MM.1S (cell line): ENCODE measurements at regions not wholly inside any gene's neighbourhood (a gene's known extent, or its start where the extent isn't known, plus 50 kb on each side); places are given as distances from the start of the nearest gene placed in this dataset.

Experiments
- DNase-seq: peaks from one replicate; pipeline ENCODE4 v3.0.0-alpha.2; 2015
- H2AFZ ChIP-seq: fragments of 300-600 bp; sonication (generic); 2 replicates; pipeline ENCODE4 v1.6.0; 2016; ENCODE audit warnings: antibody characterized with exemption, low read length
- H3F3A ChIP-seq: fragments of 300-600 bp; sonication (generic); 2 replicates; pipeline ENCODE4 v1.6.1; 2016; ENCODE audit warnings: mild to moderate bottlenecking, antibody characterized with exemption, low read length, moderate library complexity, mixed read lengths; ENCODE audit not compliant: insufficient read depth
- H3K27ac ChIP-seq: fragments of 300-600 bp; sonication (generic); 2 replicates; pipeline ENCODE4 v1.5.1; 2016; ENCODE audit warnings: mild to moderate bottlenecking, low read length
- H3K27me3 ChIP-seq: fragments of 300-600 bp; sonication (generic); replicated peaks from 2 replicates; pipeline ENCODE4 v1.6.0; 2016; ENCODE audit warnings: low read length; ENCODE audit not compliant: insufficient read depth
- H3K36me3 ChIP-seq: fragments of 300-600 bp; sonication (generic); replicated peaks from 2 replicates; pipeline ENCODE4 v1.6.1; 2016; ENCODE audit warnings: mild to moderate bottlenecking, low read length, mixed read lengths; ENCODE audit not compliant: insufficient read depth
- H3K4me1 ChIP-seq: fragments of 300-600 bp; sonication (generic); 2 replicates; pipeline ENCODE4 v1.6.1; 2016; ENCODE audit warnings: low read length, mixed read lengths
- H3K4me2 ChIP-seq: fragments of 300-600 bp; sonication (generic); 2 replicates; pipeline ENCODE4 v1.6.0; 2016; ENCODE audit warnings: low read depth, low read length
- H3K4me3 ChIP-seq: fragments of 300-600 bp; sonication (generic); 2 replicates; pipeline ENCODE4 v1.5.1; 2016; ENCODE audit warnings: low read length, mixed read lengths
- H3K79me2 ChIP-seq: fragments of 300-600 bp; sonication (generic); 2 replicates; pipeline ENCODE4 v1.6.1; 2016; ENCODE audit warnings: mixed run types, low read length, mixed read lengths
- H3K9ac ChIP-seq: fragments of 300-600 bp; sonication (generic); 2 replicates; pipeline ENCODE4 v1.6.1; 2016; ENCODE audit warnings: low read length, mixed read lengths
- H3K9me2 ChIP-seq: fragments of 300-600 bp; sonication (generic); replicated peaks from 2 replicates; pipeline ENCODE4 v1.6.1; 2016; ENCODE audit warnings: mild to moderate bottlenecking, low read length, mixed read lengths; ENCODE audit not compliant: insufficient read depth
- H3K9me3 ChIP-seq: fragments of 300-600 bp; sonication (generic); replicated peaks from 2 replicates; pipeline ENCODE4 v1.6.1; 2016; ENCODE audit warnings: mild to moderate bottlenecking, low read length, mixed read lengths; ENCODE audit not compliant: insufficient read depth
- H4K20me1 ChIP-seq: fragments of 300-600 bp; sonication (generic); 2 replicates; pipeline ENCODE4 v1.6.1; 2016; ENCODE audit warnings: mild to moderate bottlenecking, low read length, moderate library complexity, mixed read lengths; ENCODE audit not compliant: insufficient read depth
- EZH2 ChIP-seq: fragments of 300-600 bp; sonication (generic); optimal IDR thresholded peaks from 2 replicates; pipeline ENCODE3; 2017; ENCODE audit warnings: low read depth, mild to moderate bottlenecking, antibody characterized with exemption, low read length, mixed read lengths
- EZH2phosphoT487 ChIP-seq: fragments of 300-600 bp; sonication (generic); IDR thresholded peaks from 2 replicates; pipeline ENCODE4 v1.6.1; 2018; ENCODE audit warnings: antibody characterized with exemption, low read length
- TF ChIP-seq, protein P1 (sequence below): fragments of 300-600 bp; sonication (generic); IDR thresholded peaks from 2 replicates; pipeline ENCODE4 v1.5.1; 2016; ENCODE audit warnings: antibody characterized with exemption, low read length, mixed read lengths

DNA sequence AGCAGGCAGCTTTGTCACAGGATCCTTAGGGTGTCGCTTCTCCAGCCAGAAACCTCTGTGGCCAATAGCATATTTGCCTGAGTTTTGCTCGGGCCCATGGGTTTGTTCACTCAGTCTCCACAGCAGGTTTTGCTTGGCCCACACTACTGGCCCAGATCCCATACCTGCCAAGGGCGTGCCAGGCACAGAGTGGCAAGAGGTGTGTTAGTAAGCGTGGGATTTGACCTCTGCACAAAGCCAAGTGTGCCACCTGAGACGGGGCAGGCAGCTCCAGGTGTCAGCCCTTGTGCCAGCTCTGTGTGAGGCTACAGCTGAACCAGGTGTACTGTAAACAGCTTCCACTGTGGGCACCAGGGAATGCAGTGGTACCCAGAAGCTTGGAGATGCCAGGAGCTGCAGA lies 2003.0 kb downstream of the C4orf33 start:
- Histone ChIP-seq H3K4me3 (no peak overlapping the region), H3K27me3 (no peaks in the 10 kb centered on the region), H4K20me1 (no peaks in the 10 kb centered on the region), H3K79me2 (no peaks in the 10 kb centered on the region), H2AFZ (no peak overlapping the region), H3K27ac (no peak overlapping the region), H3K4me1 (no peaks in the 10 kb centered on the region), H3K36me3 (no peaks in the 10 kb centered on the region), H3K9me3 (no peaks in the 10 kb centered on the region), H3K9ac (no peak overlapping the region), H3K4me2 (no peak overlapping the region), H3K9me2 (no peaks in the 10 kb centered on the region), H3F3A (no peaks in the 10 kb centered on the region)
- DNase-seq: no peak
- TF ChIP-seq, protein P1, sequence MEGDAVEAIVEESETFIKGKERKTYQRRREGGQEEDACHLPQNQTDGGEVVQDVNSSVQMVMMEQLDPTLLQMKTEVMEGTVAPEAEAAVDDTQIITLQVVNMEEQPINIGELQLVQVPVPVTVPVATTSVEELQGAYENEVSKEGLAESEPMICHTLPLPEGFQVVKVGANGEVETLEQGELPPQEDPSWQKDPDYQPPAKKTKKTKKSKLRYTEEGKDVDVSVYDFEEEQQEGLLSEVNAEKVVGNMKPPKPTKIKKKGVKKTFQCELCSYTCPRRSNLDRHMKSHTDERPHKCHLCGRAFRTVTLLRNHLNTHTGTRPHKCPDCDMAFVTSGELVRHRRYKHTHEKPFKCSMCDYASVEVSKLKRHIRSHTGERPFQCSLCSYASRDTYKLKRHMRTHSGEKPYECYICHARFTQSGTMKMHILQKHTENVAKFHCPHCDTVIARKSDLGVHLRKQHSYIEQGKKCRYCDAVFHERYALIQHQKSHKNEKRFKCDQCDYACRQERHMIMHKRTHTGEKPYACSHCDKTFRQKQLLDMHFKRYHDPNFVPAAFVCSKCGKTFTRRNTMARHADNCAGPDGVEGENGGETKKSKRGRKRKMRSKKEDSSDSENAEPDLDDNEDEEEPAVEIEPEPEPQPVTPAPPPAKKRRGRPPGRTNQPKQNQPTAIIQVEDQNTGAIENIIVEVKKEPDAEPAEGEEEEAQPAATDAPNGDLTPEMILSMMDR: no peak
- no peak for TF ChIP-seq EZH2phosphoT487
- TF ChIP-seq EZH2: no peak

DNA sequence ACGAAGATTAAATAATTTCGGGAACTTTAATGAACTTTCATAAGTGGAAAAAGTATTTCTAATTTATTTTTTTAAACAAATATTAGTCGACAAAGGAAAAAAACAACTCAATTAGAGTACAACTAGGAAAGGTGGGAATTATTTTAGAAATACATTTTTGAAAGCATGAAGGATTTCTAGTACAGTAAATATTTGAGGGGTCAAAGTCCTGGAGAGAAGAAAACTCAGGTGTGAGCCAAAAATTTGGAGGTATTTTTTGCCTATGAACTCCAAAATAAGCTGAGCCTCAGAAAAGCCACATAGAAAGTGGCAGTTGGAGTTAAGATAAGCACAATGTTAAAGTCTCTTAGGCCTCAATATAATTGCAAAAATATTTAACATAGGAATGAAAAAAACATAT lies 2017.3 kb downstream of the C4orf33 start:
- no peaks in the 10 kb centered on the region for H3K4me1 ChIP-seq
- no peaks in the 10 kb centered on the region for H3F3A ChIP-seq
- H3K36me3 ChIP-seq: no peaks in the 10 kb centered on the region
- no peak overlapping the region for H3K9ac ChIP-seq
- no peaks in the 10 kb centered on the region for H3K9me3 ChIP-seq
- TF ChIP-seq EZH2: no peak
- TF ChIP-seq, protein P1: no peak
- no peak for TF ChIP-seq EZH2phosphoT487
- H3K79me2 ChIP-seq: no peaks in the 10 kb centered on the region
- H3K27me3 ChIP-seq: no peaks in the 10 kb centered on the region
- H3K27ac ChIP-seq: no peak overlapping the region
- no peaks in the 10 kb centered on the region for H3K9me2 ChIP-seq
- no peak for DNase-seq
- H4K20me1 ChIP-seq: no peaks in the 10 kb centered on the region
- H3K4me3 ChIP-seq: no peak overlapping the region
- H2AFZ ChIP-seq: no peak overlapping the region
- no peak overlapping the region for H3K4me2 ChIP-seq

DNA sequence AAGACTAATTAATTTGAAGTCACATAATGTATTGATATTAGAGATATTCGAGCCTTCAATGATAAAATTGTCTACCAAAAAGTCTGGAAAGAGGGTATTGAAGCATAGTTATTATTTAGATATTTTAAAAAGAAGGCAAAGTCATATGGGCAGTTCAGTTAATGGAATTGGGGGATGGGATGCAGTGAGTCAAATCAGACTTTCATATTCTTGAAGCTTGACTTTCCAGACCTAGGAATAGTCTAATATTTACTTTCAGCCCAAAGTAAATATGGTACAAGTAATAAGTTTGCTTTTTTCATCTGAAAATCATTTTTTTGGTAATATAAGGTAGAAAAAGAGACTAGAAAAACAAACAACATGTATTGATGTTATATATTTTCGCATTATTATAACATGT lies 2017.8 kb downstream of the C4orf33 start:
- Histone ChIP-seq H3K4me2 (no peak overlapping the region), H3K4me1 (no peaks in the 10 kb centered on the region), H3K9me3 (no peaks in the 10 kb centered on the region), H3F3A (no peaks in the 10 kb centered on the region), H2AFZ (no peak overlapping the region), H3K36me3 (no peaks in the 10 kb centered on the region), H3K9ac (no peak overlapping the region), H4K20me1 (no peaks in the 10 kb centered on the region), H3K27ac (no peak overlapping the region), H3K27me3 (no peaks in the 10 kb centered on the region), H3K9me2 (no peaks in the 10 kb centered on the region), H3K79me2 (no peaks in the 10 kb centered on the region), H3K4me3 (no peak overlapping the region)
- TF ChIP-seq, protein P1: no peak
- TF ChIP-seq EZH2phosphoT487: no peak
- no peak for TF ChIP-seq EZH2
- DNase-seq: no peak
